ENCODE measurements at regions not wholly inside any gene's neighbourhood (a gene's known extent, or its start where the extent isn't known, plus 50 kb on each side); places are given as distances from the start of the nearest gene placed in this dataset.

DNA sequence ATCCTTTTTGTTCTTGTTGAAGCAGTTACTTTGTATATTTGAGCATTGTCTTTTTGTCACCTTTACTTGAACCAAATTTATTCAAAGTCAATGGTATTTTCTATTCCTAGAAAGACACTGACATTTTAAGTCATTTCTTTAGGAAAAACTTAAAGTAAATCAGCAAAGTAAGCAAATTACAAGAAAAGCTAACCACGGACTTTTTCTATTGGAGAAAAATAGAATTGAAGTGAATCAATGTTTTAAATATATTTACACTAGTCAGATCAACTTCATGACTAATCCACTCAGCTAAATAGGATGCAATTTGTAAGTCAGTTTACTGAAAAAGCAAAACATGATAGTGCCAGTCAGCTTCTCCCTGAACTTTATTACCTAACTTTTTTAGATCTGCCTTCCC is 733.8 kb upstream of the ALCAM start:
- TF ChIP-seq, protein P1, sequence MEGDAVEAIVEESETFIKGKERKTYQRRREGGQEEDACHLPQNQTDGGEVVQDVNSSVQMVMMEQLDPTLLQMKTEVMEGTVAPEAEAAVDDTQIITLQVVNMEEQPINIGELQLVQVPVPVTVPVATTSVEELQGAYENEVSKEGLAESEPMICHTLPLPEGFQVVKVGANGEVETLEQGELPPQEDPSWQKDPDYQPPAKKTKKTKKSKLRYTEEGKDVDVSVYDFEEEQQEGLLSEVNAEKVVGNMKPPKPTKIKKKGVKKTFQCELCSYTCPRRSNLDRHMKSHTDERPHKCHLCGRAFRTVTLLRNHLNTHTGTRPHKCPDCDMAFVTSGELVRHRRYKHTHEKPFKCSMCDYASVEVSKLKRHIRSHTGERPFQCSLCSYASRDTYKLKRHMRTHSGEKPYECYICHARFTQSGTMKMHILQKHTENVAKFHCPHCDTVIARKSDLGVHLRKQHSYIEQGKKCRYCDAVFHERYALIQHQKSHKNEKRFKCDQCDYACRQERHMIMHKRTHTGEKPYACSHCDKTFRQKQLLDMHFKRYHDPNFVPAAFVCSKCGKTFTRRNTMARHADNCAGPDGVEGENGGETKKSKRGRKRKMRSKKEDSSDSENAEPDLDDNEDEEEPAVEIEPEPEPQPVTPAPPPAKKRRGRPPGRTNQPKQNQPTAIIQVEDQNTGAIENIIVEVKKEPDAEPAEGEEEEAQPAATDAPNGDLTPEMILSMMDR (IDR thresholded peaks at IDR 0.05; ENCODE audit: borderline replicate concordance, extremely low read depth, low read length, poor library complexity, severe bottlenecking) = no peak
- no peak for TF ChIP-seq EZH2 (IDR thresholded peaks at IDR 0.05; ENCODE audit: borderline replicate concordance, low read depth, low read length, severe bottlenecking)
